ENCODE measurements at regions not wholly inside any gene's neighbourhood (a gene's known extent, or its start where the extent isn't known, plus 50 kb on each side); places are given as distances from the start of the nearest gene placed in this dataset.

- no peak for DNase-seq (ENCODE audit: extremely low spot score, unreplicated experiment)
- no peaks in the 10 kb centered on the region for H3K4me1 Mint-ChIP-seq (ENCODE audit: unreplicated experiment)
- H3K9me3 Mint-ChIP-seq (ENCODE audit: unreplicated experiment) = no peaks in the 10 kb centered on the region
- no peak overlapping the region for H3K4me3 Mint-ChIP-seq (ENCODE audit: unreplicated experiment)
- H3K36me3 Mint-ChIP-seq (ENCODE audit: unreplicated experiment) = no peaks in the 10 kb centered on the region
- H3K27me3 Mint-ChIP-seq (ENCODE audit: unreplicated experiment) = peaks cover 14% of the 10 kb centered on the region
- TF ChIP-seq, protein P1, sequence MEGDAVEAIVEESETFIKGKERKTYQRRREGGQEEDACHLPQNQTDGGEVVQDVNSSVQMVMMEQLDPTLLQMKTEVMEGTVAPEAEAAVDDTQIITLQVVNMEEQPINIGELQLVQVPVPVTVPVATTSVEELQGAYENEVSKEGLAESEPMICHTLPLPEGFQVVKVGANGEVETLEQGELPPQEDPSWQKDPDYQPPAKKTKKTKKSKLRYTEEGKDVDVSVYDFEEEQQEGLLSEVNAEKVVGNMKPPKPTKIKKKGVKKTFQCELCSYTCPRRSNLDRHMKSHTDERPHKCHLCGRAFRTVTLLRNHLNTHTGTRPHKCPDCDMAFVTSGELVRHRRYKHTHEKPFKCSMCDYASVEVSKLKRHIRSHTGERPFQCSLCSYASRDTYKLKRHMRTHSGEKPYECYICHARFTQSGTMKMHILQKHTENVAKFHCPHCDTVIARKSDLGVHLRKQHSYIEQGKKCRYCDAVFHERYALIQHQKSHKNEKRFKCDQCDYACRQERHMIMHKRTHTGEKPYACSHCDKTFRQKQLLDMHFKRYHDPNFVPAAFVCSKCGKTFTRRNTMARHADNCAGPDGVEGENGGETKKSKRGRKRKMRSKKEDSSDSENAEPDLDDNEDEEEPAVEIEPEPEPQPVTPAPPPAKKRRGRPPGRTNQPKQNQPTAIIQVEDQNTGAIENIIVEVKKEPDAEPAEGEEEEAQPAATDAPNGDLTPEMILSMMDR (IDR thresholded peaks at IDR 0.05) = no peak
- H3K27ac Mint-ChIP-seq (ENCODE audit: unreplicated experiment) = no peak overlapping the region
These were observed 176.4 kb upstream of the CHST9 start for GRCh38 chr18:27361477-27361876.

- H3K27ac Mint-ChIP-seq (ENCODE audit: unreplicated experiment) = no peak overlapping the region
These were observed 170.2 kb upstream of the CHST9 start for GRCh38 chr18:27355308-27355707.

GRCh38 chr18:27353273-27353672, 168.2 kb upstream of the CHST9 start:
- no peaks in the 10 kb centered on the region for H3K9me3 Mint-ChIP-seq (ENCODE audit: unreplicated experiment)
- no peaks in the 10 kb centered on the region for H3K36me3 Mint-ChIP-seq (ENCODE audit: unreplicated experiment)
- peaks cover 13% of the 10 kb centered on the region for H3K27me3 Mint-ChIP-seq (ENCODE audit: unreplicated experiment)
- DNase-seq (ENCODE audit: extremely low spot score, unreplicated experiment) = no peak
- TF ChIP-seq, protein P1 (IDR thresholded peaks at IDR 0.05) = no peak
- no peaks in the 10 kb centered on the region for H3K4me1 Mint-ChIP-seq (ENCODE audit: unreplicated experiment)
- no peak overlapping the region for H3K4me3 Mint-ChIP-seq (ENCODE audit: unreplicated experiment)
- H3K27ac Mint-ChIP-seq (ENCODE audit: unreplicated experiment) = no peak overlapping the region

More at GRCh38 chr18:27355308-27355707, 170.2 kb upstream of the CHST9 start:
- no peaks in the 10 kb centered on the region for H3K9me3 Mint-ChIP-seq (ENCODE audit: unreplicated experiment)
- H3K36me3 Mint-ChIP-seq (ENCODE audit: unreplicated experiment) = no peaks in the 10 kb centered on the region
- H3K27me3 Mint-ChIP-seq (ENCODE audit: unreplicated experiment) = peaks cover 12% of the 10 kb centered on the region
- no peak overlapping the region for H3K4me3 Mint-ChIP-seq (ENCODE audit: unreplicated experiment)
- TF ChIP-seq, protein P1 (IDR thresholded peaks at IDR 0.05) = no peak
- no peaks in the 10 kb centered on the region for H3K4me1 Mint-ChIP-seq (ENCODE audit: unreplicated experiment)
- no peak for DNase-seq (ENCODE audit: extremely low spot score, unreplicated experiment)

DNA sequence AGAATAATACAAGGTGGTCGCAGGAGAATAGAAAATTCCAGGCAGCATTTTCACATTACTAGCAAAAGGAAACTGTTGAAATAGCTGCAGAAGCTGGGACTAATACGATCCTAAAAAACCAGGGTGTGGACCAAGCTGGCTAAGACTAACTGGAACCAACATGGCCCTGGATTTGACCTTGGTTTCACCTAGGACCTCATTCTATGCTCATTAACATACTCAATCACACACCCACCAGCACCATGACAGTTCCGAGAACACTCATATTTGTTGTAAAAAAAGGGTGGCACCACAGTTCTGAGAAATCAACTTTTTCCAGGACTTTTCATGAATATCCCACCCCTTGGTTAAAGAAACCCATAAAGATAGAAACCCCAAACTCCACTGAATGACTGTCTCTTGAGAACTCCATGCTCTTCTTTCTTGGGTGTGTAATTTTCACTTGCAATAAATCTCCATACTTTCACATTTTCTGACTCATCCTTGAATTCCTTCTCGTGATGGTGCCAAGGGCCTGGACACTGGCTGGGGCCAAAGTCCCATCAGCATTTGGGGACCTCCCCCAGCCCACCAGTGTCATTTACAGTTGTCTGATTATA, 164.3 kb upstream of the CHST9 start:
- TF ChIP-seq, protein P1 (IDR thresholded peaks at IDR 0.05) = no peak
- no peak for DNase-seq (ENCODE audit: extremely low spot score, unreplicated experiment)
- Mint-ChIP-seq H3K9me3 (ENCODE audit: unreplicated experiment) (no peaks in the 10 kb centered on the region), H3K4me3 (ENCODE audit: unreplicated experiment) (no peak overlapping the region), H3K4me1 (ENCODE audit: unreplicated experiment) (no peaks in the 10 kb centered on the region), H3K36me3 (ENCODE audit: unreplicated experiment) (no peaks in the 10 kb centered on the region), H3K27ac (ENCODE audit: unreplicated experiment) (no peak overlapping the region), H3K27me3 (ENCODE audit: unreplicated experiment) (peaks cover 18% of the 10 kb centered on the region)

DNA sequence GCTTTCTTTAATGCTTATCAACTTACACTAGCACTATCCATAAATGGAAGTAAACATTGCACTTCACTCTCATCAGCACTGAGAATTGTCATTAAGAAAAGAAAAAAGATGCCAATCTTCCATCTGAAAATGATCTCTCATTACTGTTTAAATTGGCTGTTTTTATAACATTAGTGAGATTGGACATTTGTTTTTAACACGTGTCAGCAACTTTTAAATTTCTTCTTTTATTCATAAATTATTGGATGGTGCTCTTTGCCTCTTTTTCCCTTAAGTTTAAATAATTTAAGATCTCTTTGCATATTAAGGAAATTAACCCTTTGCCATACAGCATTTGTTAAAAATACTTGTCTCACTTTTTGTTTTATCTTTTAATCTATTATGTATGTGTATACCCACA, 146.5 kb upstream of the CHST9 start:
- no peaks in the 10 kb centered on the region for H3K9me3 Mint-ChIP-seq (ENCODE audit: unreplicated experiment)
- H3K27me3 Mint-ChIP-seq (ENCODE audit: unreplicated experiment) = peaks cover 22% of the 10 kb centered on the region
- H3K27ac Mint-ChIP-seq (ENCODE audit: unreplicated experiment) = no peak overlapping the region
- no peaks in the 10 kb centered on the region for H3K36me3 Mint-ChIP-seq (ENCODE audit: unreplicated experiment)
- DNase-seq (ENCODE audit: extremely low spot score, unreplicated experiment) = no peak
- no peaks in the 10 kb centered on the region for H3K4me1 Mint-ChIP-seq (ENCODE audit: unreplicated experiment)
- TF ChIP-seq, protein P1 (IDR thresholded peaks at IDR 0.05) = no peak
- H3K4me3 Mint-ChIP-seq (ENCODE audit: unreplicated experiment) = no peak overlapping the region

Measured in osteocyte (in vitro differentiated cells).